Suprapubic skin (tissue), 4 donors: ENCODE measurements at regions not wholly inside any gene's neighbourhood (a gene's known extent, or its start where the extent isn't known, plus 50 kb on each side); places are given as distances from the start of the nearest gene placed in this dataset.

Experiments used
- CTCF ChIP-seq, 2 donors: fragments of 200-600 bp in 1 of 2; fragments of 450-650 bp in 1 of 2; sonication (generic) in 1 of 2; IDR thresholded peaks; one replicate each; pipeline ENCODE4 v1.5.1; 2016 to 2019; ENCODE audit warnings: antibody characterized with exemption in 2 of 2, mild to moderate bottlenecking in 1 of 2, moderate library complexity in 1 of 2
- POLR2A ChIP-seq, 2 donors: fragments of 450-650 bp; IDR thresholded peaks; one replicate each; pipeline ENCODE4 v1.6.1; 2017; ENCODE audit warnings: antibody characterized with exemption in 2 of 2, mild to moderate bottlenecking in 2 of 2, moderate library complexity in 2 of 2
- POLR2AphosphoS5 ChIP-seq, 3 donors: sonication (generic); formaldehyde crosslinking; IDR thresholded peaks; one replicate each; pipeline ENCODE4 v1.6.1; 2017; ENCODE audit warnings: antibody characterized with exemption in 3 of 3

- TF ChIP-seq POLR2AphosphoS5 (IDR thresholded peaks at IDR 0.05) (no peak), POLR2A (IDR thresholded peaks at IDR 0.05) (no peak), CTCF (IDR thresholded peaks at IDR 0.05) (no peak)
These were observed 369.0 kb downstream of the MATN1 start for GRCh38 chr1:30354410-30354809.
